Neural cell (in vitro differentiated cells): ENCODE measurements at regions not wholly inside any gene's neighbourhood (a gene's known extent, or its start where the extent isn't known, plus 50 kb on each side); places are given as distances from the start of the nearest gene placed in this dataset.

Source experiments
- H2AFZ ChIP-seq: fragments of 200-600, 300-800 bp; sonication (generic), shearing (Covaris generic); 2 replicates; pipeline ENCODE4 v1.6.0; 2014; ENCODE audit warnings: low read depth, mild to moderate bottlenecking, antibody characterized with exemption, low read length, moderate library complexity
- H3F3A ChIP-seq: fragments of 200-600 bp; shearing (Covaris generic); 2 replicates; pipeline ENCODE4 v1.6.1; 2016; ENCODE audit warnings: mild to moderate bottlenecking, moderate library complexity, mixed read lengths, antibody characterized with exemption, low read length; ENCODE audit not compliant: insufficient read depth, poor library complexity, severe bottlenecking
- H3K27ac ChIP-seq: fragments of 200-600, 300-800 bp; sonication (generic), shearing (Covaris generic); 2 replicates; pipeline ENCODE4 v1.5.1; 2014; ENCODE audit warnings: mild to moderate bottlenecking, low read length, moderate library complexity
- H3K27me3 ChIP-seq: fragments of 300-800, 200-600 bp; sonication (generic), shearing (Covaris generic); 2 replicates; pipeline ENCODE4 v1.6.0; 2014; ENCODE audit warnings: mild to moderate bottlenecking, low read depth, low read length, moderate library complexity; ENCODE audit not compliant: insufficient read depth
- H3K36me3 ChIP-seq: fragments of 300-800, 200-600 bp; sonication (generic), shearing (Covaris generic); 2 replicates; pipeline ENCODE4 v1.5.1; 2014; ENCODE audit warnings: mild to moderate bottlenecking, antibody characterized with exemption, low read length, moderate library complexity; ENCODE audit not compliant: insufficient read depth
- H3K4me2 ChIP-seq: fragments of 300-800, 200-600 bp; sonication (generic), shearing (Covaris generic); 2 replicates; pipeline ENCODE4 v1.6.0; 2014; ENCODE audit warnings: mild to moderate bottlenecking, low read length
- H3K4me3 ChIP-seq: fragments of 300-800, 200-600 bp; sonication (generic), shearing (Covaris generic); 2 replicates; pipeline ENCODE4 v1.5.1; 2014; ENCODE audit warnings: mild to moderate bottlenecking, low read length, moderate library complexity
- H3K79me2 ChIP-seq: fragments of 200-600 bp; shearing (Covaris generic); replicated peaks from 2 replicates; pipeline ENCODE4 v1.6.0; 2014; ENCODE audit warnings: mild to moderate bottlenecking, low read length, moderate library complexity; ENCODE audit not compliant: insufficient read depth
- H3K9ac ChIP-seq: fragments of 300-800, 200-600 bp; sonication (generic), shearing (Covaris generic); 2 replicates; pipeline ENCODE4 v1.6.1; 2016; ENCODE audit warnings: mild to moderate bottlenecking, low read length, mixed read lengths
- H3K9me2 ChIP-seq: fragments of 200-600 bp; shearing (Covaris generic); 2 replicates; pipeline ENCODE4 v1.6.1; 2016; ENCODE audit warnings: mild to moderate bottlenecking, low read length, mixed read lengths; ENCODE audit not compliant: insufficient read depth
- H3K9me3 ChIP-seq: fragments of 200-600, 300-800 bp; sonication (generic), shearing (Covaris generic); 2 replicates; pipeline ENCODE4 v1.6.1; 2016; ENCODE audit warnings: mild to moderate bottlenecking, mixed run types, low read length, moderate library complexity, mixed read lengths
- H4K20me1 ChIP-seq: fragments of 200-600 bp; shearing (Covaris generic); 2 replicates; pipeline ENCODE4 v1.6.1; 2016; ENCODE audit warnings: mild to moderate bottlenecking, mixed run types; ENCODE audit not compliant: insufficient read depth
- EP300 ChIP-seq: fragments of 450-650 bp; conservative IDR thresholded peaks from 2 replicates; pipeline ENCODE4 v1.6.1; 2014; ENCODE audit warnings: antibody characterized with exemption, mild to moderate bottlenecking, moderate library complexity; ENCODE audit not compliant: poor library complexity, severe bottlenecking
- EZH2 ChIP-seq: fragments of 200-600, 300-800 bp; shearing (Covaris generic), sonication (generic); IDR thresholded peaks from 2 replicates; pipeline ENCODE4 v1.6.1; 2014; ENCODE audit warnings: antibody characterized with exemption, low read length, borderline replicate concordance, mild to moderate bottlenecking; ENCODE audit not compliant: insufficient read depth, poor library complexity, severe bottlenecking
- MXI1 ChIP-seq: fragments of 450-650 bp; conservative IDR thresholded peaks from 2 replicates; pipeline ENCODE4 v1.6.1; 2014; ENCODE audit warnings: antibody characterized with exemption, mild to moderate bottlenecking; ENCODE audit not compliant: poor library complexity, severe bottlenecking
- POLR2AphosphoS5 ChIP-seq: IDR thresholded peaks from 2 replicates; pipeline ENCODE4 v1.6.1; 2012
- RAD21 ChIP-seq: fragments of 450-650 bp; conservative IDR thresholded peaks from 2 replicates; pipeline ENCODE4 v1.6.1; 2014; ENCODE audit warnings: antibody characterized with exemption, mild to moderate bottlenecking, moderate library complexity
- SMC3 ChIP-seq: fragments of 450-650 bp; conservative IDR thresholded peaks from 2 replicates; pipeline ENCODE4 v1.6.1; 2014; ENCODE audit warnings: antibody characterized with exemption, mild to moderate bottlenecking, moderate library complexity; ENCODE audit not compliant: poor library complexity
- TAF1 ChIP-seq: IDR thresholded peaks from 2 replicates; pipeline ENCODE4 v1.6.1; 2012; ENCODE audit warnings: low read depth
- TF ChIP-seq, protein P1 (sequence below): fragments of 450-650 bp; IDR thresholded peaks from 2 replicates; pipeline ENCODE4 v1.5.1; 2014; ENCODE audit warnings: antibody characterized with exemption, mild to moderate bottlenecking, moderate library complexity; ENCODE audit not compliant: poor library complexity, severe bottlenecking
- TF ChIP-seq, protein P2 (sequence below): IDR thresholded peaks from 2 replicates; pipeline ENCODE4 v1.6.1; 2012; ENCODE audit warnings: borderline replicate concordance

DNA sequence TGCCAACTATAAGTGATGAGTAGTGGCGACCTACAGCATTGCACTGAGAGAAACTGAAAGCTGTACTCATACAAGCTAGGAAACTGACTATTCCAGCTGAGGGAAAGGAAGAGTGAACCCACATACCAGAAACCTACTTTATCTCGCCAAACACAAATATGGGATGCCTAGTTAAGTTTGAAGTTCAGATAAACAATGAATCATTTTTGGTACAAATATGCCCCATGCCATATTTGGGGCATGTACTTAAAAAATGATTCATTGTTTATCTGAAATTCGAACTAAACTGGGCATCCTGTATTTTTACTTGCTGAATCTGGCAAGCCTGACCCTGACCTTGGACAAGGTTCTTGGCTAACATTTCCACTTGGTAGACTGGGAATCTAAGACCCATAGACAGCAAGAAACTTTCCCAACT is 527.8 kb upstream of the PSMD7 start:
- Histone ChIP-seq H3K36me3 (no peaks in the 10 kb centered on the region), H3K4me2 (no peak overlapping the region), H4K20me1 (no peaks in the 10 kb centered on the region)

GRCh38 chr16:73764321-73764720 is 532.3 kb upstream of the PSMD7 start:
- no peaks in the 10 kb centered on the region for H3K36me3 ChIP-seq
- no peak overlapping the region for H3K27ac ChIP-seq
- H3K27me3 ChIP-seq = no peaks in the 10 kb centered on the region
- no peak overlapping the region for H2AFZ ChIP-seq
- TF ChIP-seq EP300 = no peak
- TF ChIP-seq POLR2AphosphoS5 = no peak
- no peak for TF ChIP-seq SMC3
- TF ChIP-seq EZH2 = no peak
- no peak for TF ChIP-seq RAD21
- TF ChIP-seq, protein P1, sequence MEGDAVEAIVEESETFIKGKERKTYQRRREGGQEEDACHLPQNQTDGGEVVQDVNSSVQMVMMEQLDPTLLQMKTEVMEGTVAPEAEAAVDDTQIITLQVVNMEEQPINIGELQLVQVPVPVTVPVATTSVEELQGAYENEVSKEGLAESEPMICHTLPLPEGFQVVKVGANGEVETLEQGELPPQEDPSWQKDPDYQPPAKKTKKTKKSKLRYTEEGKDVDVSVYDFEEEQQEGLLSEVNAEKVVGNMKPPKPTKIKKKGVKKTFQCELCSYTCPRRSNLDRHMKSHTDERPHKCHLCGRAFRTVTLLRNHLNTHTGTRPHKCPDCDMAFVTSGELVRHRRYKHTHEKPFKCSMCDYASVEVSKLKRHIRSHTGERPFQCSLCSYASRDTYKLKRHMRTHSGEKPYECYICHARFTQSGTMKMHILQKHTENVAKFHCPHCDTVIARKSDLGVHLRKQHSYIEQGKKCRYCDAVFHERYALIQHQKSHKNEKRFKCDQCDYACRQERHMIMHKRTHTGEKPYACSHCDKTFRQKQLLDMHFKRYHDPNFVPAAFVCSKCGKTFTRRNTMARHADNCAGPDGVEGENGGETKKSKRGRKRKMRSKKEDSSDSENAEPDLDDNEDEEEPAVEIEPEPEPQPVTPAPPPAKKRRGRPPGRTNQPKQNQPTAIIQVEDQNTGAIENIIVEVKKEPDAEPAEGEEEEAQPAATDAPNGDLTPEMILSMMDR = no peak
- no peak for TF ChIP-seq MXI1
- no peaks in the 10 kb centered on the region for H4K20me1 ChIP-seq
- H3K79me2 ChIP-seq = no peaks in the 10 kb centered on the region
- H3K9ac ChIP-seq = no peak overlapping the region
- no peaks in the 10 kb centered on the region for H3K9me2 ChIP-seq
- H3K4me2 ChIP-seq = no peak overlapping the region
- H3K9me3 ChIP-seq = no peaks in the 10 kb centered on the region
- H3F3A ChIP-seq = no peaks in the 10 kb centered on the region
- no peak overlapping the region for H3K4me3 ChIP-seq

More for the DNA sequence above, 527.8 kb upstream of the PSMD7 start:
- Histone ChIP-seq H3F3A (no peaks in the 10 kb centered on the region), H3K9me2 (no peaks in the 10 kb centered on the region), H3K27me3 (no peaks in the 10 kb centered on the region), H2AFZ (no peak overlapping the region), H3K9ac (no peak overlapping the region), H3K27ac (no peak overlapping the region), H3K79me2 (no peaks in the 10 kb centered on the region), H3K4me3 (no peak overlapping the region), H3K9me3 (no peaks in the 10 kb centered on the region)
- TF ChIP-seq POLR2AphosphoS5 = no peak
- TF ChIP-seq, protein P1 = no peak
- TF ChIP-seq, protein P2, sequence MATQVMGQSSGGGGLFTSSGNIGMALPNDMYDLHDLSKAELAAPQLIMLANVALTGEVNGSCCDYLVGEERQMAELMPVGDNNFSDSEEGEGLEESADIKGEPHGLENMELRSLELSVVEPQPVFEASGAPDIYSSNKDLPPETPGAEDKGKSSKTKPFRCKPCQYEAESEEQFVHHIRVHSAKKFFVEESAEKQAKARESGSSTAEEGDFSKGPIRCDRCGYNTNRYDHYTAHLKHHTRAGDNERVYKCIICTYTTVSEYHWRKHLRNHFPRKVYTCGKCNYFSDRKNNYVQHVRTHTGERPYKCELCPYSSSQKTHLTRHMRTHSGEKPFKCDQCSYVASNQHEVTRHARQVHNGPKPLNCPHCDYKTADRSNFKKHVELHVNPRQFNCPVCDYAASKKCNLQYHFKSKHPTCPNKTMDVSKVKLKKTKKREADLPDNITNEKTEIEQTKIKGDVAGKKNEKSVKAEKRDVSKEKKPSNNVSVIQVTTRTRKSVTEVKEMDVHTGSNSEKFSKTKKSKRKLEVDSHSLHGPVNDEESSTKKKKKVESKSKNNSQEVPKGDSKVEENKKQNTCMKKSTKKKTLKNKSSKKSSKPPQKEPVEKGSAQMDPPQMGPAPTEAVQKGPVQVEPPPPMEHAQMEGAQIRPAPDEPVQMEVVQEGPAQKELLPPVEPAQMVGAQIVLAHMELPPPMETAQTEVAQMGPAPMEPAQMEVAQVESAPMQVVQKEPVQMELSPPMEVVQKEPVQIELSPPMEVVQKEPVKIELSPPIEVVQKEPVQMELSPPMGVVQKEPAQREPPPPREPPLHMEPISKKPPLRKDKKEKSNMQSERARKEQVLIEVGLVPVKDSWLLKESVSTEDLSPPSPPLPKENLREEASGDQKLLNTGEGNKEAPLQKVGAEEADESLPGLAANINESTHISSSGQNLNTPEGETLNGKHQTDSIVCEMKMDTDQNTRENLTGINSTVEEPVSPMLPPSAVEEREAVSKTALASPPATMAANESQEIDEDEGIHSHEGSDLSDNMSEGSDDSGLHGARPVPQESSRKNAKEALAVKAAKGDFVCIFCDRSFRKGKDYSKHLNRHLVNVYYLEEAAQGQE = no peak
- no peak for TF ChIP-seq EP300
- TF ChIP-seq MXI1 = no peak
- TF ChIP-seq EZH2 = no peak
- TF ChIP-seq SMC3 = no peak
- no peak for TF ChIP-seq TAF1
